HEK293T (cell line): ENCODE measurements at regions not wholly inside any gene's neighbourhood (a gene's known extent, or its start where the extent isn't known, plus 50 kb on each side); places are given as distances from the start of the nearest gene placed in this dataset.

Source experiments
- CTCF ChIA-PET: fragments of 350-600 bp; formaldehyde crosslinking; extraction: SDS; loops from one replicate; lab custom pipeline; 2021; ENCODE audit warnings: antibody characterized with exemption, inconsistent platforms; lab: Yijun Ruan, JAX
- POLR2A ChIA-PET: fragments of 350-600 bp; formaldehyde crosslinking; extraction: SDS; loops from one replicate; lab custom pipeline; 2020; ENCODE audit warnings: antibody characterized with exemption, inconsistent platforms; lab: Yijun Ruan, JAX
- DNase-seq: peaks from one replicate; pipeline ENCODE4 v3.0.0; 2012; ENCODE audit warnings: mixed read lengths; ENCODE audit errors: extremely low spot score
- ARNT ChIP-seq: fragments of 450-650 bp; IDR thresholded peaks from 2 replicates; pipeline ENCODE4 v1.6.1; 2017; ENCODE audit warnings: mild to moderate bottlenecking
- BHLHE40 ChIP-seq: fragments of 450-650 bp; IDR thresholded peaks from 2 replicates; pipeline ENCODE4 v1.6.1; 2016; ENCODE audit warnings: mild to moderate bottlenecking, moderate library complexity, borderline replicate concordance
- CTBP1 ChIP-seq: fragments of 450-650 bp; IDR thresholded peaks from 2 replicates; pipeline ENCODE4 v1.6.1; 2016; ENCODE audit warnings: borderline replicate concordance
- ELF4 ChIP-seq: fragments of 450-650 bp; IDR thresholded peaks from 2 replicates; pipeline ENCODE4 v1.6.1; 2017; ENCODE audit warnings: antibody characterized with exemption
- FOXA1 ChIP-seq: fragments of 450-650 bp; IDR thresholded peaks from 2 replicates; pipeline ENCODE4 v1.6.1; 2016; ENCODE audit warnings: mild to moderate bottlenecking
- FOXK2 ChIP-seq: fragments of 450-650 bp; IDR thresholded peaks from 2 replicates; pipeline ENCODE4 v1.6.1; 2016; ENCODE audit warnings: mild to moderate bottlenecking
- FOXM1 ChIP-seq: fragments of 450-650 bp; IDR thresholded peaks from 2 replicates; pipeline ENCODE4 v1.6.1; 2017; ENCODE audit warnings: mild to moderate bottlenecking, borderline replicate concordance
- HDGF ChIP-seq: fragments of 450-650 bp; IDR thresholded peaks from 2 replicates; pipeline ENCODE4 v1.6.1; 2017; ENCODE audit warnings: antibody characterized with exemption, borderline replicate concordance
- L3MBTL2 ChIP-seq: fragments of 450-650 bp; conservative IDR thresholded peaks from 2 replicates; pipeline ENCODE4 v1.6.1; 2016; ENCODE audit warnings: mild to moderate bottlenecking
- LEF1 ChIP-seq: fragments of 450-650 bp; IDR thresholded peaks from 2 replicates; pipeline ENCODE4 v1.6.1; 2017; ENCODE audit warnings: mild to moderate bottlenecking, borderline replicate concordance
- NFRKB ChIP-seq: fragments of 450-650 bp; IDR thresholded peaks from 2 replicates; pipeline ENCODE4 v1.6.1; 2016; ENCODE audit warnings: mild to moderate bottlenecking, moderate library complexity
- SP1 ChIP-seq: fragments of 450-650 bp; IDR thresholded peaks from 2 replicates; pipeline ENCODE4 v1.6.1; 2017
- SUZ12 ChIP-seq: fragments of 450-650 bp; IDR thresholded peaks from 2 replicates; pipeline ENCODE4 v1.6.1; 2016; ENCODE audit warnings: mild to moderate bottlenecking
- TARDBP ChIP-seq: fragments of 450-650 bp; IDR thresholded peaks from 2 replicates; pipeline ENCODE4 v1.6.1; 2016
- ZNF384 ChIP-seq: fragments of 450-650 bp; IDR thresholded peaks from 2 replicates; pipeline ENCODE4 v1.6.1; 2016
- TF ChIP-seq, protein P1 (sequence below): fragments of 450-650 bp; IDR thresholded peaks from 2 replicates; pipeline ENCODE4 v1.6.1; 2016

DNA sequence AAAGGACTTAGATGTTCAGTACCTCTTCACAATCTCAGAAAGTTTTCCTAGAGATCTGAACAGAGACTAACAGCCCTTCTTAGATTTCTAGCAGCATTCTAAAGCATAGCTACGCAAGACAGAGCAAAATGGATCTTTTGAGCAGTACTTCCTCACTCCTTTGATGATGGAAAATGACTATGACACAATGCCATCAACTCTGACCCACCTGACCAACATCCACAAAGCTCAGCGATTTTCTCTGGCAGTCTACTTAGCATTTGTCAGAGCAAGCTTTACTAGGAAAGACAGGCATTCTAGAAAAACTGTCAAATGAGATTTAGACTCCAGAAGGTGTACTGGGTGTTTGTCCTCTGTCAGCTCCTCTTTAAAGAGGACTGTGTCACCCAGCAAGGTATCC is 180.9 kb upstream of the ACVR2A start:
- ChIA-PET CTCF (no interaction called here), POLR2A (no interaction called here)
- no peak for TF ChIP-seq FOXM1
- TF ChIP-seq CTBP1 = no peak
- no peak for TF ChIP-seq TARDBP
- no peak for TF ChIP-seq FOXK2
- TF ChIP-seq ELF4 = no peak
- no peak for TF ChIP-seq ARNT
- TF ChIP-seq LEF1 = no peak
- TF ChIP-seq L3MBTL2 = no peak
- no peak for TF ChIP-seq BHLHE40
- TF ChIP-seq NFRKB = no peak

DNA sequence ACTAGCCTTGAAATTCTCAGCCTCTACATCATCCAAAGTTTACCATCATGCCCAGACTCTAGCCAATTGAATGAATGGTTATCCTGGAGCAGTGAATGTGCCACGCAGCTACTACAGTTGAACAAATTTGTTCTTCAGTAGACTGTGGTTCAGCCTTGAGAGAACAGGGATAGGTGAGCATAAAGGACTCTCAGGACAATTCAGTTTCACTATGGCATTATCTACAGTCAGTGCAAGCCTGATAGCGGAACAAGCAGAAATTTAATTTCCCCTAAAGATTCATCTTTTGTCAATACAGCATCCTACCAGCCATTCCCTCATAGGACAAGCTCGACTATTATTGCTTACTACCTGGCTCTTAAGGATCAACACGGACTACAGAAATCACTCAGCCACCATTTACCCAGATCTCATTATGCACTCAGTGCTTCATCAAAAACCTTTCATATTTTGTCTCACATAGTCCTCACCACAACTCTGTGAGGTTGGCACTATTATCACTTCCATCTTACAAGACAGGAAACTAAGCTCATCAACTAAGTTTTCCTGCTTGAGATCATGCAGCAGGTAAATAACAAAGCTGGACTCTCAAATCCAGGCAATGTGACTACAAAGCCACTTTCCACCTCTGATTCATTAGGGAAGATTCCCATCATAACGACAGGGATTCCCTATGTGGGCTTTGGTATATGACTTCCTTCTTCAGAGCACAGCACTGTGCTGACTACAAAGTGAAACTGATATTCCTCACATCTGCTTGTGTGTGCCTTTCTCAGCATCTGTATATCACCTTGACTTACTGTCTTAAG is 181.5 kb upstream of the ACVR2A start:
- TF ChIP-seq ELF4 = no peak
- no peak for TF ChIP-seq SUZ12
- no peak for TF ChIP-seq FOXA1
- no peak for TF ChIP-seq FOXK2
- no peak for TF ChIP-seq L3MBTL2
- no peak for TF ChIP-seq TARDBP
- TF ChIP-seq ZNF384 = no peak
- TF ChIP-seq CTBP1 = no peak
- TF ChIP-seq, protein P1, sequence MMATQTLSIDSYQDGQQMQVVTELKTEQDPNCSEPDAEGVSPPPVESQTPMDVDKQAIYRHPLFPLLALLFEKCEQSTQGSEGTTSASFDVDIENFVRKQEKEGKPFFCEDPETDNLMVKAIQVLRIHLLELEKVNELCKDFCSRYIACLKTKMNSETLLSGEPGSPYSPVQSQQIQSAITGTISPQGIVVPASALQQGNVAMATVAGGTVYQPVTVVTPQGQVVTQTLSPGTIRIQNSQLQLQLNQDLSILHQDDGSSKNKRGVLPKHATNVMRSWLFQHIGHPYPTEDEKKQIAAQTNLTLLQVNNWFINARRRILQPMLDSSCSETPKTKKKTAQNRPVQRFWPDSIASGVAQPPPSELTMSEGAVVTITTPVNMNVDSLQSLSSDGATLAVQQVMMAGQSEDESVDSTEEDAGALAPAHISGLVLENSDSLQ = no peak
- TF ChIP-seq BHLHE40 = no peak
- no peak for TF ChIP-seq SP1
- TF ChIP-seq NFRKB = no peak
- TF ChIP-seq LEF1 = no peak
- no peak for TF ChIP-seq FOXM1
- no peak for TF ChIP-seq ARNT
- no peak for TF ChIP-seq HDGF
- DNase-seq = no peak
- CTCF ChIA-PET = no interaction called here
- POLR2A ChIA-PET = no interaction called here

More for the DNA sequence above, 180.9 kb upstream of the ACVR2A start:
- DNase-seq = no peak

DNA sequence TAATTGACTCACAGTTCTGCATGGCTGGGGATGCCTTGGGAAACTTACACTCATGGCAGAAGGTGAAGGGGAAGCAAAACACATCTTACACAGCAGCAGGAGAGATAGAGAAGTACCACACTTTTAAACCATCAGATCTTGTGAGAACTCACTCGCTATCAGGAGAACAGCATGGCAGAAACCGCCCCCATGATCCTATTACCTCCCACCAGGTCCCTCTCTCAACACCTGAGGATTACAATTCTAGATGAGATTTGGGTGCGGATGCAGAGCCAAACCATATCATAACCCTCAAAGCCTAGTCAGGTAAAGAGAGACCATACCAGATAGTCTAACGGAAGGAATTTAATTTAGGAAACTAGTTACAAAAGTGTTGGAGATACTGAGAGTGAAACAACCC is 182.6 kb upstream of the ACVR2A start:
- CTCF ChIA-PET = no interaction called here
- POLR2A ChIA-PET = no interaction called here
- no peak for TF ChIP-seq ARNT
- TF ChIP-seq ZNF384 = no peak
- TF ChIP-seq SUZ12 = no peak
- TF ChIP-seq TARDBP = no peak
- no peak for TF ChIP-seq CTBP1
- TF ChIP-seq L3MBTL2 = no peak
- no peak for TF ChIP-seq FOXK2
- TF ChIP-seq, protein P1 = no peak
- no peak for TF ChIP-seq FOXA1
- no peak for TF ChIP-seq NFRKB
- TF ChIP-seq SP1 = no peak
- no peak for DNase-seq

DNA sequence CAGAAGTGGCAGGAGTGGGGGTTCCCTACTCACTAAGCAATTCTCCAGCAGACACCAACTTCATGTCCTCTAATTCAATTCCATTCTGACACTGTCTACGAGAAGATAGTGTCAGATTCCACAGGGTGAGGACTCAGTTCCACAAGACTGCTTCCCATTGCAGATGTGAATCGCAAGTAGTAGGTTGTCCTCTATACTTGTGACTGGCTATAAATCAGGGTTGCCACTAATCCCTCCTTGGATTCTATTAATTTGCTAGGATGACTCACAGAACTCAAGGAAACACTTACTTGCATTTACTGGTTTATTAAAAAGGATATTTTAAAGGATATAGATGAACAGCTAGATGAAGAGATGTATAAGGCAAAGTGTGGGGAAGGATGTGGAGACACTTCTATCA is 184.1 kb upstream of the ACVR2A start:
- ChIA-PET POLR2A (no interaction called here), CTCF (no interaction called here)
- TF ChIP-seq ZNF384 (no peak), L3MBTL2 (no peak), SUZ12 (no peak), ELF4 (no peak), FOXA1 (no peak), HDGF (no peak), TARDBP (no peak), FOXM1 (no peak), FOXK2 (no peak), ARNT (no peak), CTBP1 (no peak), LEF1 (no peak), NFRKB (no peak), SP1 (no peak), BHLHE40 (no peak)
- TF ChIP-seq, protein P1 = no peak
- DNase-seq = no peak

DNA sequence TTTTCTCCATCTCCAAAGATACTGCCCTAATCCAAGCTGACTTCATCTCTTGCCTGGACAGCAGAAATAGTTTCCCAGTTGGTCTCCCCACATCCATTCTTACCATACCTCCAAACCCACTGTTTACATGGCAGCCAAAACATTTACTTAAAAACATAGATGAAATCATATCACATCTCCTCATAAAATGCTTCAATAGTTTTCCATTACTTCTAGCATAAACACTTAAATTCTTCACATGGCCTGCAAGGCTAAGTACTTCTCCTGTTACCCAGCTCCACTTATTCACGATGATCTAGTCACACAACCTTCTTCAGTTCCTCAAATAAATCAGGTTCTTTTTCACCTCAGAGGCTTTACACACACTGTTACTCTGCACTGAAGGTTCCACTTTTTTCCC is 185.8 kb upstream of the ACVR2A start:
- no peak for TF ChIP-seq BHLHE40
- CTCF ChIA-PET = no interaction called here
- POLR2A ChIA-PET = no interaction called here
- DNase-seq = no peak

DNA sequence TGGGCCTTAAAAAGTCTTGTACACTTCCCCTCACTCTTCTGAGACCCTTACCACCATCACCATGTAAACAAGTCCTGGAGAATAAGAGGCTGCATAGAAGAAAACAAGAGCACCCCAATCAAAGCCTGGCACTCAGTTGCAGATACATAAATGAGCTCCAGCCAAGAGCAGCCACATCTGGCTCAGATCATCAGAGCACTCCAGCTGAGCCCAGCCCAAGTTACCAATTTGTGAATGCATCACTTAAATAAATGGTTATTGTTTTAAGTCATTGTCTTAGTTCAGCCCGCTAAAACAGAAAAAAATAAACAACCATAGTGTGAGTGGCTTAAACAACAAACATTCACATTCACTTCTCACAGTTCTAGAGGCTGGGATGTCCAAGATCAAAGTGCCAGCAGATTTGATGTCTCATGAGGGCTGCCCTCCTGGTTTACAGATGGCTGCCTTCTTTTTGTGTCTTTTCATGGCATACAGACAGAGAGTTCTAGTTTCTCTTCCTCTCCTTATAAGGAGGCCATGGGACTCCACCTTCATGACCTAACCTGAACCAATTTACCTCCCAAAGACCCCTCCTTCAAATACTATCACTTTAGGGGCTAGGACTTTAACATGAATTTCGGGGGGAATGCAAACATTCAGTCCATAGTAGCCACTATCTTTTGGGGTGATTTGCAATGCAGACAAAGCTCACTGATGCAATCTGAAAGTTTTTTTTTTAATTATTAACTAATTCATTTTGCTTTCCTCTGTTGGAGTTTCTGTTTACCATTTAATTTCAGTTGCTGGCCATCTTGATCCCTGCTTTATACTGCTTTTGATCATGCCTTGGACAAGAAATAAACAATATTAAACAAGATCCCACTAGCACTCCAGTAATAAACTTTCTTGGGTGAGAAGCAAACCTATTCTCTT is 187.5 kb upstream of the ACVR2A start:
- no peak for TF ChIP-seq HDGF
- TF ChIP-seq ZNF384 = no peak
- TF ChIP-seq FOXM1 = no peak
- TF ChIP-seq CTBP1 = no peak
- TF ChIP-seq LEF1 = no peak
- no peak for DNase-seq
- POLR2A ChIA-PET = no interaction called here
- CTCF ChIA-PET = no interaction called here
